ENCODE measurements at regions not wholly inside any gene's neighbourhood (a gene's known extent, or its start where the extent isn't known, plus 50 kb on each side); places are given as distances from the start of the nearest gene placed in this dataset.

GRCh38 chr2:144701259-144701658 lies 181.3 kb upstream of the ZEB2 start:
- no peak overlapping the region for H3K4me3 ChIP-seq (ENCODE audit: low read depth, low read length)
- no peak for TF ChIP-seq CTCF (conservative IDR thresholded peaks at IDR 0.05; ENCODE audit: low read depth, low read length)
- no peak for DNase-seq (ENCODE audit: low read depth)

GRCh38 chr2:144698156-144698555 lies 178.2 kb upstream of the ZEB2 start:
- TF ChIP-seq CTCF (conservative IDR thresholded peaks at IDR 0.05; ENCODE audit: low read depth, low read length): no peak
- DNase-seq (ENCODE audit: low read depth): no peak

GRCh38 chr2:144695657-144696056 lies 175.7 kb upstream of the ZEB2 start:
- TF ChIP-seq CTCF (conservative IDR thresholded peaks at IDR 0.05; ENCODE audit: low read depth, low read length): no peak
- no peak for DNase-seq (ENCODE audit: low read depth)
- H3K4me3 ChIP-seq (ENCODE audit: low read depth, low read length): no peak overlapping the region

More at GRCh38 chr2:144698156-144698555, 178.2 kb upstream of the ZEB2 start:
- H3K4me3 ChIP-seq (ENCODE audit: low read depth, low read length): no peak overlapping the region

- TF ChIP-seq CTCF (conservative IDR thresholded peaks at IDR 0.05; ENCODE audit: low read depth, low read length): no peak
- no peak overlapping the region for H3K4me3 ChIP-seq (ENCODE audit: low read depth, low read length)
- no peak for DNase-seq (ENCODE audit: low read depth)
Measured at GRCh38 chr2:144694456-144694855, 174.5 kb upstream of the ZEB2 start.

GRCh38 chr2:144693179-144693578 lies 173.3 kb upstream of the ZEB2 start:
- no peak overlapping the region for H3K4me3 ChIP-seq (ENCODE audit: low read depth, low read length)
- no peak for TF ChIP-seq CTCF (conservative IDR thresholded peaks at IDR 0.05; ENCODE audit: low read depth, low read length)
- no peak for DNase-seq (ENCODE audit: low read depth)

- TF ChIP-seq CTCF (conservative IDR thresholded peaks at IDR 0.05; ENCODE audit: low read depth, low read length): no peak
- DNase-seq (ENCODE audit: low read depth): no peak
- H3K4me3 ChIP-seq (ENCODE audit: low read depth, low read length): no peak overlapping the region
Measured at GRCh38 chr2:144692661-144693060, 172.7 kb upstream of the ZEB2 start.

- no peak for TF ChIP-seq CTCF (conservative IDR thresholded peaks at IDR 0.05; ENCODE audit: low read depth, low read length)
Measured at GRCh38 chr2:144690771-144691170, 170.9 kb upstream of the ZEB2 start.

More at GRCh38 chr2:144690771-144691170, 170.9 kb upstream of the ZEB2 start:
- no peak for DNase-seq (ENCODE audit: low read depth)
- H3K4me3 ChIP-seq (ENCODE audit: low read depth, low read length): no peak overlapping the region
